Stimulated activated CD8-positive, alpha-beta memory T cell treated with anti-CD3 and anti-CD28 coated beads, Interleukin-4, amount 100 ng/mL, for 24 hours (primary cell): ENCODE measurements at regions not wholly inside any gene's neighbourhood (a gene's known extent, or its start where the extent isn't known, plus 50 kb on each side); places are given as distances from the start of the nearest gene placed in this dataset.

ENCODE experiments used
- DNase-seq: peaks from one replicate; pipeline ENCODE4 v3.0.0-alpha.2; 2020; ENCODE audit warnings: low read depth

- no peak for DNase-seq
These were observed 93.2 kb upstream of the ARHGEF3 start for GRCh38 chr3:56894881-56895431.

DNA sequence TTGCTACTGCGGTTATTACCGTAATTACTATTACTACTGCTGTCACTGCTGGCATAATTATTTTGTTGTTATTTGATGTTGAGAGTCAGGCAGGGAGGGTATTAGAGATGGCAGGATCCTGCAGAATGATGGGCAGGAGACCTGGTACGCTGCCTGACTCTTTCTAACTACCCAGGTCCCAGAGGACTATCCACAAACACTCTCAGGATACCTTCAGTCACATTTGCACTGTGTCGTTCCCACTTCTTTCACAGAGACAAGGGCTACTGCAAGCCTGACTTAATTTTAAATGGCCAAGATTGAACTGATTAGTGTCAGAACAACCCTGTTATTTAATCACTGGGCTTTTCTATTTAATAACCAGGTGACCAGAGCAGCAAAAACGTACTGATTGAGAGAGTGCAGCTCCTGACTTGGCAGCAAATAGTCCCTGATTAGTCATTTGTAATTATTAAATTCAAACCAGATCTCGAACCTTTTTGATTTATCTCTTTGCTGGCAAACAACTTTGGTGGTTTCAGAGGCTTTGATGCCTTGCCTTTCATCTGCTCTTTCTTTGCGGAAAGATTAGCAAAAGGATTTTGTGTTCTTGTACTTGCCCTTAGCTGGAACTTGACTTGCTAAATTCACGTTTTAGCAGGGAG lies 88.8 kb upstream of the ARHGEF3 start:
- no peak for DNase-seq

GRCh38 chr3:56889131-56889530 lies 87.4 kb upstream of the ARHGEF3 start:
- no peak for DNase-seq

DNA sequence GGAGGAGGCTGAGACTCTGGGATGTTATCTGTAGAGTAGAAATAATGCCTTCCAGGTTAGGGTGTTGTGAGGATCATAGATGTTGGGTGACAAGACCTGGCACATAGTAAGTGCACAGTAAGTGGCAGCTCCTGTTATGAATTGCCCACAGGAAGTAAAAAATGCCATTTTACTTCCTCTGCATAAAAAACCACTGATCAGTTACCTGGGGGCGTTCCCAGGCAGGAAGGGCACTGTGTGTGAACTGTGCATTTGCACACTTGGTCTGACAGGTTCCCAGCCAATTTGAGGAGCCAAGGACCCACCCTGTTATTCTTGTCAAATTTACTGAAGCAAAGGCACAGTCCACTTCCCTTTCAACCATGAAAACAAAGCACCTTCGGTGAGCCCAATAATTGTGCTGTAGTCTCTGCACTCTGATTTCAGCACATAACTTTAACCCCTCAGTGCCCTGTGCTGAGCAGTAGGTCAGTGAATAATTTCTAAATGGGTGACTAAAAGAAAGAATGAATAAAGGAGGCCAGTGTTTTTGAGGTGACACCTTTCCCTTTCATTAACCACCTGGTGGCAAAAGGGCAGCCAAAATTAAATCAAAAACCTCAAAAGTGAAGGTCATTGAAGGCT lies 85.8 kb upstream of the ARHGEF3 start:
- no peak for DNase-seq

GRCh38 chr3:56886314-56886713 lies 84.6 kb upstream of the ARHGEF3 start:
- DNase-seq: no peak

DNA sequence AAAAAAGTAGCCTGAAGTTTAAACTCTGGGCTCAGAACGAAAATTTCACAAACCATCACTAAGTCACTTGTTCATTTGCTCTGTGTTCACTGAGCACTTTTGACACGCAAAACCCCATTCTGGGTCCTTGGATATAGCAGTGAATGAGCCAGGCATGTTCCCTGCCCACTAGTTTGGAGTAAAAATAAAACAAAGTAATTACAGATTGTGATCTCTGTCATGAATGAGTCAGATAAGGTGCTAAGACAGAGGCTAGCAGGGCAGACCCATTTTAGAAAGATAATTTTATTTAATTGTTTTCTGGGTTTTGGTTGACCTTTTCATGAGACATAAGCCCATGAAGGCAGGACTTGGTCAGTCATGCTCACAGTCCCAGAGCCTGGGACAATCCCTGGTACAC lies 84.1 kb upstream of the ARHGEF3 start:
- DNase-seq: no peak

DNA sequence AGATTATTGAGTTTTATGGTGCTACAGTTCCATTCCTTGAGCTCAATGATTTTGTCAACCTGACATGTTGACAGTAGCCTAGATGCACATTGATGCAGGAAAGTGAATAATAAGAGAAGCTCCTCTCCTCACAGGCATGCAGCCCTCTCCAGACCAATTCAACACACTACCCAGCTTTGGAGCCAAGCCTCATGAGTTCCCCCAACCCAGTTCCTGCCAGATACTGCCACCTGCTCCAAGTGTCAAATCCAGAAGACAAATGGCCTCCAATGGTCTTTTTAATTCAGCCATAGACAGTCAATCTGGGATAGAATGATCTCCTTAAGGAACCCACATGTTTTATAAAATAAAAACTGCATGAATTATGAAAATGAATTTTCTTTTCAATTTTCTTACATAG lies 83.7 kb upstream of the ARHGEF3 start:
- no peak for DNase-seq

DNA sequence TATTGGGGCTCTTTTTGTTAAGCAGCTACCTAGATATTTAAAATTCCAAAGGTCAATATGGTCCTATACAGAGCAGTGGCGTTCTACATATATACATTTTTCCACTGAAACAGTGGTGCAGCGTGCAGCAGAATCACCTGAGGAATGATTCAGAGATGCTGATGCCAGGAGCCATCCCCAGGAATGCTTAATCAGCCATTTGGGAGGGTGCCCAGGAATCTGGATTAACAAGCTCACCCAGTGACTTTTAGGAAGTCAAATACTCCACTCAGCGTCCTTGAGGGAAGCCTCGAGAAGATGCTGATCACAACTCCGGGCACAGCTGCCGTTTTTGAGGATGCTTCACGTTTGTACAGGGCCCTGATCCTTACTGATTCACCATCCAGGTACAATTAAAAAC lies 82.6 kb upstream of the ARHGEF3 start:
- DNase-seq: no peak

GRCh38 chr3:56883828-56884227 lies 82.1 kb upstream of the ARHGEF3 start:
- DNase-seq: no peak

- DNase-seq: no peak
These were observed 81.1 kb upstream of the ARHGEF3 start for GRCh38 chr3:56882896-56883295.

DNA sequence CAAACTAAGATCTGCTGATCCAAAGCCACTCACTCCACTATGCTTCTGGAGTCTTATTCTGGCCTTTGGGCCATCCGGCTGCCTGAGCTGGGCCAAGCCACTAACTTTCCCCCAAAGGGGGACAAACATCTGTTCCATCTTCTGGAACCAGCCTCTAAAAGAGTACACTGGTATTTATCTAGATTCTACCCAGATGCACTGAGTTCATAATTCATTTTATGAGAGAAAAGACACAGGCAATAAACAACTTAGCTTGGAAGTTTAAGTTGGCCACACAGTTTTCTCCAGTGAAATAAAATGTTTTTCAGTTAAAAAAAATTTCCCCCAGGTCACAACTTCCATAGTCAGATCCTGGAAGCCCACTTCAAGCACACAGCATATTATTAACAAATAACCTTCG lies 80.1 kb upstream of the ARHGEF3 start:
- no peak for DNase-seq

- DNase-seq: no peak
These were observed 79.2 kb upstream of the ARHGEF3 start for GRCh38 chr3:56880720-56881575.

GRCh38 chr3:56879436-56880215 lies 77.9 kb upstream of the ARHGEF3 start:
- no peak for DNase-seq

DNA sequence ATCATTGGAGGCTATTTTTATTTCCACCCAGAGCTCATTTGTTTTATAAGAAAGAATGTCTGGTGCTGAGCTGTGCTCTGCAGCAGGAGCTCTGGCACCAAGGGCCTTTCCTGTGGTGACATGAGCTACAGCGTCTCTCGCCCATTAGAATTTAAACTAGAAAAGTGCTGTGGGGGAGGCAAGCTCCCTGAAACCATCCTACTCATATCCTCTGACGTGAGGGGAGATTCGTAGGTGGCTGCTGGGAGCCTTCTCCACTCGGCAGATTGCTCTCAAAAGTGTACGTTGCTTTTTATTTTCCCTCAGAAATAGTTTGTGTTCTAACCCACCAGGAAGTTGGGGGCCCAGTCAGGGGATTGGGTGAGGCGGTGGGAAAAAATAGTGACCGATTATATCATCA lies 76.3 kb upstream of the ARHGEF3 start:
- DNase-seq: no peak

DNA sequence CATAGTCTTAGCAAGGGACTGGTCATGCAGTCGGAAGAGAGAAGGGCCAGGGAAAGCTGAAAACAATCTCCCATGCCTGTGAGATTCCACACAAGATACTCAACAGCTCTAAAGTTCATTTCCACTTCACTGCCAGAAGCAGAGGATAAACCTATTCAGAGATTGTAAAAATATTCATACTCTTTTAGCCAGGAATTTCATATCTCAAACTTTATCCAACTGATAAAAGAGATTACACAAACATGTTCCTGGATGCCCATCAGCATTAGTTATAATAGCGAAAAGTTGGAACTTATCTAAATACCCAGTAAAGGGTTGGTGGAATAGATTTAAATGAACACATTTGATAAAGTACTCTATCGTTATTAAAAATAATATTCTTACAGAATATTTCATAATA lies 75.2 kb upstream of the ARHGEF3 start:
- DNase-seq: no peak

GRCh38 chr3:56874269-56874668 lies 72.5 kb upstream of the ARHGEF3 start:
- DNase-seq: no peak

DNA sequence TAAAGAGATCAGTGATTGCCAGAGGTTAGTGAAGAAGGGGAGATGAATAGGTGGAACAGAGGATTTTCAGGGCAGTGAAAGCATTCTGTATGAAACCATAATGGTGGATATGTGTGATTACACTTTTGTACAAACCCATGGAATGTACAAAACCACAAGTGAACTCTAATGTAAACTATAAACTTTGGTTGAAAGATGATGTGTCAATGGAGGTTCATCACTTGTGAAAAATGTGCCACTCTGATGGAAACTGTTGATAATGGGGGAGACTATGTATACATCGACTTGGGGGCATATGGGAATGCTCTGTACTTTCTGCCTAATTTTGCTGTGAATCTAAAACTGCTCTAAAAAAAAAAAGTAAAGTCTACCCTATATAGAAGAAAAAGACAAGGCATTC lies 68.7 kb upstream of the ARHGEF3 start:
- DNase-seq: no peak

GRCh38 chr3:56869157-56869889 lies 67.6 kb upstream of the ARHGEF3 start:
- no peak for DNase-seq

- DNase-seq: no peak
These were observed 67.0 kb upstream of the ARHGEF3 start for GRCh38 chr3:56868706-56869105.

GRCh38 chr3:56867671-56868070 lies 65.9 kb upstream of the ARHGEF3 start:
- DNase-seq: no peak

DNA sequence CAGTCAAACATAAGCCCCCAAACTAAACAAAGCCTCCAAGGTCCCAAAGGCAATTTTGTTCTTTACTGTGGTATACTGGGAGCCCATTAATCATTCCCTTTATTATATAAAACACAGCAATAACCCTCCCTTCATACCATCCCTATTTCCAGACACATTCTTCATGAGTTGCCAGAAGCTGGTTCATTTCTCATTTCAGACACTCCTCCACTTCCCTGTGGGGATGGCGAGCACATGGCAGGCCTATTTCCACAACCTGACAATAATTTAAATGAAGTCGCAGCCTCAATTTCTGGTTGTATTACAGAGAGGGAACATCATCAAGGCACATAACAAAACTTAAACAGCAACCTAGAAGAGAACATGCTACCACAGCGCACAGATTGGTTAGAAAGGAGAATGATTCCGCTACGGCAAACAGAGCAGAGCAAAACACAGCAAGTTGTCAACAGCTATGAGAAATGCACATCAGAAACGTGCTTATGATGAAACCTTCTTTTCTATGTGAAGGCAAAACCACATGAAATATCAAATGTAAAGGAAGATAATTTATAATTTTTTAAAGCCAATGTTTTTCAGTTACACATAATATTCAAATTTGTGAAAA lies 63.3 kb upstream of the ARHGEF3 start:
- no peak for DNase-seq
